GM12891 (cell line): ENCODE measurements at regions not wholly inside any gene's neighbourhood (a gene's known extent, or its start where the extent isn't known, plus 50 kb on each side); places are given as distances from the start of the nearest gene placed in this dataset.
"Not testable (repeated sequence)": the region's sequence is repeated elsewhere in the genome, so short reads cannot be mapped to it uniquely, and the experiment has no call there.

ENCODE experiments used
- DNase-seq: peaks from one replicate; pipeline ENCODE4 v3.0.0; 2011; ENCODE audit warnings: low spot score; ENCODE audit not compliant: insufficient read length
- FAIRE-seq: peaks from 2 replicates; lab custom pipeline; 2011; peaks lifted over from hg19 to GRCh38; lab: Jason Lieb, UNC
- PAX5 ChIP-seq: IDR thresholded peaks from 2 replicates; pipeline ENCODE4 v1.6.1; 2011; ENCODE audit warnings: low read length, moderate library complexity, mild to moderate bottlenecking; ENCODE audit not compliant: insufficient read depth, severe bottlenecking
- POLR2A ChIP-seq: IDR thresholded peaks from 2 replicates; pipeline ENCODE4 v1.6.1; 2011; ENCODE audit warnings: low read depth, low read length, control low read depth
- POLR2AphosphoS5 ChIP-seq: IDR thresholded peaks from 2 replicates; pipeline ENCODE4 v1.6.1; 2011; ENCODE audit warnings: low read depth, low read length, control low read depth
- POU2F2 ChIP-seq: IDR thresholded peaks from 2 replicates; pipeline ENCODE4 v1.6.1; 2011; ENCODE audit warnings: low read depth, mild to moderate bottlenecking, control low read depth, low read length, moderate library complexity
- SPI1 ChIP-seq: IDR thresholded peaks from 2 replicates; pipeline ENCODE4 v1.6.1; 2011; ENCODE audit warnings: low read depth, low read length, control low read depth
- TAF1 ChIP-seq: IDR thresholded peaks from 2 replicates; pipeline ENCODE4 v1.6.1; 2011; ENCODE audit warnings: low read depth, low read length, control low read depth

- FAIRE-seq (no peak), DNase-seq (no peak)
- TF ChIP-seq SPI1 (no peak), POU2F2 (no peak), POLR2AphosphoS5 (no peak), POLR2A (no peak), PAX5 (no peak), TAF1 (no peak)
Observed at GRCh38 chr12:43255522-43256111, 296.4 kb downstream of the ADAMTS20 start.

- FAIRE-seq = no peak
- TF ChIP-seq POLR2AphosphoS5 (no peak), SPI1 (no peak), POU2F2 (no peak), POLR2A (no peak), TAF1 (no peak), PAX5 (no peak)
- DNase-seq = no peak
Observed at GRCh38 chr12:43252585-43252984, 299.4 kb downstream of the ADAMTS20 start.

GRCh38 chr12:43245947-43246346 lies 306.1 kb downstream of the ADAMTS20 start:
- TF ChIP-seq POU2F2 = no peak
- TF ChIP-seq POLR2A = no peak
- no peak for FAIRE-seq
- no peak for DNase-seq

GRCh38 chr12:43241986-43242385 lies 310.0 kb downstream of the ADAMTS20 start:
- FAIRE-seq (no peak), DNase-seq (no peak)
- TF ChIP-seq POLR2AphosphoS5 = no peak

GRCh38 chr12:43238281-43238680 lies 313.7 kb downstream of the ADAMTS20 start:
- TF ChIP-seq POLR2AphosphoS5 (no peak), POLR2A (no peak), POU2F2 (no peak), PAX5 (no peak), TAF1 (no peak), SPI1 (no peak)
- DNase-seq (no peak), FAIRE-seq (no peak)

GRCh38 chr12:43237238-43237879 lies 314.6 kb downstream of the ADAMTS20 start:
- FAIRE-seq (no peak), DNase-seq (no peak)
- TF ChIP-seq SPI1 = no peak
- no peak for TF ChIP-seq POLR2A
- no peak for TF ChIP-seq POU2F2
- TF ChIP-seq PAX5 = no peak
- TF ChIP-seq TAF1 = no peak
- no peak for TF ChIP-seq POLR2AphosphoS5

- TF ChIP-seq PAX5 = no peak
- TF ChIP-seq POLR2AphosphoS5 = no peak
- no peak for TF ChIP-seq TAF1
- no peak for TF ChIP-seq SPI1
- TF ChIP-seq POU2F2 = no peak
- TF ChIP-seq POLR2A = no peak
- no peak for FAIRE-seq
- no peak for DNase-seq
Observed at GRCh38 chr12:43235721-43236120, 316.3 kb downstream of the ADAMTS20 start.

GRCh38 chr12:43233861-43234260 lies 318.1 kb downstream of the ADAMTS20 start:
- TF ChIP-seq POLR2A (no peak), SPI1 (no peak), PAX5 (no peak), POU2F2 (no peak), TAF1 (no peak), POLR2AphosphoS5 (no peak)
- no peak for DNase-seq
- no peak for FAIRE-seq

GRCh38 chr12:43226151-43226550 lies 325.9 kb downstream of the ADAMTS20 start:
- FAIRE-seq (no peak), DNase-seq (no peak)
- TF ChIP-seq SPI1 (no peak), POU2F2 (no peak), TAF1 (no peak), POLR2A (no peak), POLR2AphosphoS5 (no peak), PAX5 (no peak)

GRCh38 chr12:43224190-43224805 lies 327.7 kb downstream of the ADAMTS20 start:
- not testable (repeated sequence) for DNase-seq, FAIRE-seq
